ENCODE measurements at regions not wholly inside any gene's neighbourhood (a gene's known extent, or its start where the extent isn't known, plus 50 kb on each side); places are given as distances from the start of the nearest gene placed in this dataset.

GRCh38 chr15:95684693-95685115, 645.8 kb upstream of the NR2F2 start:
- Histone ChIP-seq H2BK20ac (ENCODE audit: low read length) (no peak overlapping the region), H3K14ac (ENCODE audit: insufficient read length) (no peak overlapping the region), H3K36me3 (ENCODE audit: control insufficient read depth in 2 of 4, insufficient read depth in 4 of 4, low read length in 3 of 4) (no peaks in the 10 kb centered on the region), H3K4me2 (ENCODE audit: insufficient read depth in 1 of 2, low read depth in 2 of 2, low read length in 2 of 2) (no peak overlapping the region), H3K79me2 (ENCODE audit: control insufficient read depth in 1 of 2, insufficient read depth in 2 of 2, low read length in 2 of 2) (no peaks in the 10 kb centered on the region), H2BK120ac (replicated peaks; ENCODE audit: low read depth, low read length) (no peak overlapping the region), H3K79me1 (ENCODE audit: low read depth, low read length) (no peaks in the 10 kb centered on the region), H2BK12ac (ENCODE audit: low read depth, low read length) (no peak overlapping the region), H3K23ac (ENCODE audit: insufficient read length) (no peak overlapping the region), H3K4me3 (ENCODE audit: extremely low read depth in 1 of 4, insufficient read depth in 2 of 4, low read depth in 3 of 4, low read length in 4 of 4) (no peak overlapping the region), H3K4me1 (replicated peaks in 1 of 4; ENCODE audit: control insufficient read depth in 3 of 4, insufficient read depth in 4 of 4, low read length in 3 of 4) (no peaks in the 10 kb centered on the region), H3K27me3 (replicated peaks in 1 of 4; ENCODE audit: control insufficient read depth in 3 of 4, extremely low read depth in 1 of 4, insufficient read depth in 3 of 4, low read length in 3 of 4) (no peaks in the 10 kb centered on the region), H4K8ac (ENCODE audit: extremely low read depth, insufficient read depth, low read length) (no peak overlapping the region), H3K18ac (ENCODE audit: extremely low read depth, low read length) (no peak overlapping the region), H4K5ac (ENCODE audit: insufficient read length, low read depth, low read length) (no peak overlapping the region), H2BK5ac (ENCODE audit: low read depth, low read length) (no peak overlapping the region), H4K20me1 (replicated peaks in 1 of 2; ENCODE audit: control insufficient read depth in 1 of 2, insufficient read depth in 2 of 2, low read length in 2 of 2) (no peaks in the 10 kb centered on the region), H2AFZ (ENCODE audit: low read length) (no peak overlapping the region), H3K27ac (ENCODE audit: low read depth, low read length) (no peak overlapping the region), H2AK5ac (ENCODE audit: low read depth, low read length) (no peak overlapping the region), H4K91ac (replicated peaks; ENCODE audit: insufficient read length, low read length) (no peak overlapping the region), H3K9me3 (ENCODE audit: insufficient read depth in 2 of 2, low read depth in 1 of 2, low read length in 1 of 2) (no peaks in the 10 kb centered on the region), H3K4ac (replicated peaks; ENCODE audit: insufficient read length, low read depth, low read length) (no peak overlapping the region), H3K56ac (replicated peaks; ENCODE audit: insufficient read length, low read depth, low read length) (no peak overlapping the region), H3K9ac (replicated peaks in 1 of 4; ENCODE audit: extremely low read depth in 1 of 4, low read depth in 3 of 4, low read length in 3 of 4) (no peak overlapping the region), H3K23me2 (ENCODE audit: low read depth, low read length) (no peaks in the 10 kb centered on the region), H2BK15ac (ENCODE audit: low read length) (no peak overlapping the region)
- POLR2A ChIA-PET (ENCODE audit: partially characterized antibody), result no interaction called here
- FAIRE-seq (no peak), DNase-seq (ENCODE audit: low read depth in 1 of 2, low spot score in 2 of 2) (no peak)
- CTCF ChIA-PET (ENCODE audit: partially characterized antibody), result no interaction called here
- WGBS, 2 experiments (ENCODE audit: extremely low coverage in 1 of 2, insufficient coverage in 1 of 2, insufficient read length in 1 of 2, insufficient replicate concordance in 2 of 2, low coverage in 1 of 2, low lambda C conversion rate in 2 of 2, missing lambda C conversion rate in 1 of 2), result 86% methylated on average over 1 of the region's 1 CpG; no CpG with 5 or more reads in 1 of the 2 experiments
- 0 out of 2 replicates have a peak, but pooled peaks have one; percentile 20 for TF ChIP-seq BACH1 (IDR thresholded peaks at IDR 0.05; ENCODE audit: low read length)
- no peak for TF ChIP-seq TAF7 (optimal IDR thresholded peaks at IDR 0.05; ENCODE audit: borderline replicate concordance, low read depth, low read length)
- TF ChIP-seq FOSL1 (IDR thresholded peaks at IDR 0.05; ENCODE audit: insufficient read depth, low read depth, low read length), result no peak
- TF ChIP-seq MAFK (IDR thresholded peaks at IDR 0.05; ENCODE audit: low read depth, low read length), result 0 out of 2 replicates have a peak, but pooled peaks have one; percentile 21

Data from H1 (cell line).